GM23338 (cell line): ENCODE measurements at regions not wholly inside any gene's neighbourhood (a gene's known extent, or its start where the extent isn't known, plus 50 kb on each side); places are given as distances from the start of the nearest gene placed in this dataset.

Experiments
- ATAC-seq: fragments of 200-7000 bp; cut with Tn5 transposase; 3 replicates; pipeline ENCODE4 v1.9.1; 2020
- DNase-seq: peaks from one replicate; pipeline ENCODE4 v3.0.0-alpha.2; 2015; ENCODE audit warnings: low spot score
- H2AFZ ChIP-seq: fragments of 200-600 bp; sonication (generic); 2 replicates; pipeline ENCODE4 v1.8.0; 2016; ENCODE audit warnings: antibody characterized with exemption, mild to moderate bottlenecking, moderate library complexity
- H3F3A ChIP-seq: fragments of 200-600 bp; sonication (generic); replicated peaks from 2 replicates; pipeline ENCODE4 v1.8.0; 2017; ENCODE audit warnings: antibody characterized with exemption, mixed run types, low read depth
- H3K27ac ChIP-seq: fragments of 200-600 bp; sonication (generic); 2 replicates; pipeline ENCODE4 v1.6.1; 2016; ENCODE audit warnings: low read depth
- H3K27me3 ChIP-seq: fragments of 200-600 bp; sonication (generic); 2 replicates; pipeline ENCODE4 v1.8.0; 2016; ENCODE audit warnings: mild to moderate bottlenecking, mixed run types, moderate library complexity; ENCODE audit not compliant: insufficient read depth
- H3K36me3 ChIP-seq: fragments of 200-600 bp; sonication (generic); 2 replicates; pipeline ENCODE4 v1.8.0; 2016; ENCODE audit warnings: mild to moderate bottlenecking; ENCODE audit not compliant: insufficient read depth
- H3K4me1 ChIP-seq: fragments of 200-600 bp; sonication (generic); 2 replicates; pipeline ENCODE4 v1.8.0; 2016; ENCODE audit warnings: mild to moderate bottlenecking, moderate library complexity; ENCODE audit not compliant: insufficient read depth
- H3K4me2 ChIP-seq: fragments of 200-600 bp; sonication (generic); 2 replicates; pipeline ENCODE4 v1.7.1; 2017; ENCODE audit warnings: mixed run types
- H3K4me3 ChIP-seq: fragments of 200-600 bp; sonication (generic); 2 replicates; pipeline ENCODE4 v1.6.1; 2016; ENCODE audit warnings: mixed run types
- H3K79me2 ChIP-seq: fragments of 200-600 bp; sonication (generic); replicated peaks from 2 replicates; pipeline ENCODE4 v1.8.0; 2017; ENCODE audit warnings: mild to moderate bottlenecking; ENCODE audit not compliant: insufficient read depth
- H3K9me2 ChIP-seq: fragments of 200-600 bp; sonication (generic); 2 replicates; pipeline ENCODE4 v1.8.0; 2017; ENCODE audit not compliant: insufficient read depth
- H4K20me1 ChIP-seq: fragments of 200-600 bp; sonication (generic); replicated peaks from 2 replicates; pipeline ENCODE4 v1.8.0; 2017; ENCODE audit warnings: mild to moderate bottlenecking; ENCODE audit not compliant: insufficient read depth
- H3K27ac Mint-ChIP-seq: 2 replicates; pipeline ENCODE4 v1.8.0; 2020; ENCODE audit warnings: inconsistent platforms, mild to moderate bottlenecking, moderate library complexity, mixed read lengths
- H3K27me3 Mint-ChIP-seq: 3 replicates; pipeline ENCODE4 v1.8.0; 2022; ENCODE audit warnings: low read depth, mild to moderate bottlenecking, moderate library complexity, mixed read lengths, inconsistent platforms; ENCODE audit not compliant: insufficient read depth, poor library complexity
- H3K36me3 Mint-ChIP-seq: 3 replicates; pipeline ENCODE4 v1.8.0; 2021; ENCODE audit warnings: low read depth, mild to moderate bottlenecking, inconsistent platforms, moderate library complexity, mixed read lengths
- H3K4me1 Mint-ChIP-seq: 3 replicates; pipeline ENCODE4 v1.8.0; 2020; ENCODE audit warnings: mild to moderate bottlenecking, inconsistent platforms, mixed read lengths
- H3K4me3 Mint-ChIP-seq: 3 replicates; pipeline ENCODE4 v1.8.0; 2021; ENCODE audit warnings: moderate library complexity, mild to moderate bottlenecking, inconsistent platforms, mixed read lengths
- H3K9me3 Mint-ChIP-seq: 3 replicates; pipeline ENCODE4 v1.8.0; 2020; ENCODE audit warnings: moderate library complexity, mild to moderate bottlenecking, inconsistent platforms, mixed read lengths
- CREB1 ChIP-seq: fragments of 250-450 bp; sonication (Bioruptor Pico); IDR thresholded peaks from 2 replicates; pipeline ENCODE4 v1.5.0; 2020; ENCODE audit warnings: low read depth, mild to moderate bottlenecking, moderate library complexity
- EZH2phosphoT487 ChIP-seq: fragments of 200-600 bp; sonication (generic); IDR thresholded peaks from one replicate; pipeline ENCODE4 v1.8.1; 2018; ENCODE audit warnings: antibody characterized with exemption; ENCODE audit not compliant: unreplicated experiment
- JUNB ChIP-seq: IDR thresholded peaks from one replicate; pipeline ENCODE4 v1.6.1; 2016; ENCODE audit warnings: antibody characterized with exemption; ENCODE audit not compliant: unreplicated experiment
- NANOG ChIP-seq: IDR thresholded peaks from 2 replicates; pipeline ENCODE4 v1.6.1; 2016; ENCODE audit warnings: antibody characterized with exemption, borderline replicate concordance
- POLR2AphosphoS5 ChIP-seq: IDR thresholded peaks from 2 replicates; pipeline ENCODE4 v1.6.1; 2016; ENCODE audit warnings: antibody characterized with exemption, low read depth
- STAT1 ChIP-seq: IDR thresholded peaks from one replicate; pipeline ENCODE4 v1.6.1; 2016; ENCODE audit warnings: antibody characterized with exemption; ENCODE audit not compliant: unreplicated experiment
- ZNF114 ChIP-seq: fragments of 250-450 bp; sonication (Bioruptor Pico); IDR thresholded peaks from 2 replicates; pipeline ENCODE4 v1.5.0; 2020; ENCODE audit warnings: mild to moderate bottlenecking, moderate library complexity
- TF ChIP-seq, protein P1 (sequence below): fragments of 250-450 bp; sonication (Bioruptor Pico); IDR thresholded peaks from 2 replicates; pipeline ENCODE4 v1.5.0; 2020; ENCODE audit warnings: mild to moderate bottlenecking, moderate library complexity
- TF ChIP-seq, protein P2 (sequence below): IDR thresholded peaks from 2 replicates; pipeline ENCODE4 v1.6.1; 2016; ENCODE audit warnings: antibody characterized with exemption
- TF ChIP-seq, protein P3 (sequence below), 2 experiments: fragments of 200-600 bp in 1 of 2; sonication (generic) in 1 of 2; conservative IDR thresholded peaks; 2 replicates each; pipeline versions ENCODE4 v1.5.1 to v1.6.1; 2016 to 2017; ENCODE audit warnings: antibody characterized with exemption in 2 of 2, low read depth in 2 of 2, mild to moderate bottlenecking in 2 of 2, moderate library complexity in 1 of 2
- TF ChIP-seq, protein P4 (sequence below): IDR thresholded peaks from one replicate; pipeline ENCODE4 v1.6.1; 2018; ENCODE audit warnings: antibody characterized with exemption; ENCODE audit not compliant: unreplicated experiment

DNA sequence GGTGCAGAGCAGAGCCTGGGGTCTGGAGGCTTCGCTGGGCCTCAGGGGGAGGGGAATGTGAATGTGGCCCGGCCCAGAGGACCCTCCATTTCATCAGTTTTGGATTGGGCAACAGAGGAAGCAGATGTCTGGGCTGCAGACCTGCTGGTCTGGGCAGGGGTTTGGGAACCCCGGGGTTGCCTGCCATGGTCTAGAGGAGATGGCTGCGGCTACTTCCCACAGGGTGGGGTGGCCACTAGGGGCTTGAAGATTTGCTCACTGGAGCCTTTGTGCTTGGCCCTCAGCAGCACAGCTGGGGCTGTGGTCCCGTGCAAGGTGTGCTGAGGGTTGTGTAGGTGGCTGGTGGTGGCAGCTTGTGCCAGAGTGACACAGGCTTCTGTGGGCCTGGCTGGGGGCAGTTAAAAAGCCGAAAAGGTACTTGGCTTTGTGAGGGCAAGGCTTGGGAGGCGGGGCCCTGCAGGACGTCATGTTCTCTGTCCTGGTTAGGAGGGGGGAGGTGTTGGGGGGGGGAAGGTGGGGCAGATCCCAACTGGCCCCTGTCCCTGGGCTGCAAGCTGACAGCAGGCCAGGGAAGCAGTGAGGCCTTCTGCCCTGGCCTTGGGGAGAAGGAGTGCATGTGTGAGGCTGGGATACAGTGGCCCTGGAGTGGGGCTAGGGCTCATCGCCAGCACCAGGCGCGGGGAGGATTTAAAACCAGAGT lies 98.0 kb downstream of the KPNA2 start (continued):
- TF ChIP-seq, protein P1, sequence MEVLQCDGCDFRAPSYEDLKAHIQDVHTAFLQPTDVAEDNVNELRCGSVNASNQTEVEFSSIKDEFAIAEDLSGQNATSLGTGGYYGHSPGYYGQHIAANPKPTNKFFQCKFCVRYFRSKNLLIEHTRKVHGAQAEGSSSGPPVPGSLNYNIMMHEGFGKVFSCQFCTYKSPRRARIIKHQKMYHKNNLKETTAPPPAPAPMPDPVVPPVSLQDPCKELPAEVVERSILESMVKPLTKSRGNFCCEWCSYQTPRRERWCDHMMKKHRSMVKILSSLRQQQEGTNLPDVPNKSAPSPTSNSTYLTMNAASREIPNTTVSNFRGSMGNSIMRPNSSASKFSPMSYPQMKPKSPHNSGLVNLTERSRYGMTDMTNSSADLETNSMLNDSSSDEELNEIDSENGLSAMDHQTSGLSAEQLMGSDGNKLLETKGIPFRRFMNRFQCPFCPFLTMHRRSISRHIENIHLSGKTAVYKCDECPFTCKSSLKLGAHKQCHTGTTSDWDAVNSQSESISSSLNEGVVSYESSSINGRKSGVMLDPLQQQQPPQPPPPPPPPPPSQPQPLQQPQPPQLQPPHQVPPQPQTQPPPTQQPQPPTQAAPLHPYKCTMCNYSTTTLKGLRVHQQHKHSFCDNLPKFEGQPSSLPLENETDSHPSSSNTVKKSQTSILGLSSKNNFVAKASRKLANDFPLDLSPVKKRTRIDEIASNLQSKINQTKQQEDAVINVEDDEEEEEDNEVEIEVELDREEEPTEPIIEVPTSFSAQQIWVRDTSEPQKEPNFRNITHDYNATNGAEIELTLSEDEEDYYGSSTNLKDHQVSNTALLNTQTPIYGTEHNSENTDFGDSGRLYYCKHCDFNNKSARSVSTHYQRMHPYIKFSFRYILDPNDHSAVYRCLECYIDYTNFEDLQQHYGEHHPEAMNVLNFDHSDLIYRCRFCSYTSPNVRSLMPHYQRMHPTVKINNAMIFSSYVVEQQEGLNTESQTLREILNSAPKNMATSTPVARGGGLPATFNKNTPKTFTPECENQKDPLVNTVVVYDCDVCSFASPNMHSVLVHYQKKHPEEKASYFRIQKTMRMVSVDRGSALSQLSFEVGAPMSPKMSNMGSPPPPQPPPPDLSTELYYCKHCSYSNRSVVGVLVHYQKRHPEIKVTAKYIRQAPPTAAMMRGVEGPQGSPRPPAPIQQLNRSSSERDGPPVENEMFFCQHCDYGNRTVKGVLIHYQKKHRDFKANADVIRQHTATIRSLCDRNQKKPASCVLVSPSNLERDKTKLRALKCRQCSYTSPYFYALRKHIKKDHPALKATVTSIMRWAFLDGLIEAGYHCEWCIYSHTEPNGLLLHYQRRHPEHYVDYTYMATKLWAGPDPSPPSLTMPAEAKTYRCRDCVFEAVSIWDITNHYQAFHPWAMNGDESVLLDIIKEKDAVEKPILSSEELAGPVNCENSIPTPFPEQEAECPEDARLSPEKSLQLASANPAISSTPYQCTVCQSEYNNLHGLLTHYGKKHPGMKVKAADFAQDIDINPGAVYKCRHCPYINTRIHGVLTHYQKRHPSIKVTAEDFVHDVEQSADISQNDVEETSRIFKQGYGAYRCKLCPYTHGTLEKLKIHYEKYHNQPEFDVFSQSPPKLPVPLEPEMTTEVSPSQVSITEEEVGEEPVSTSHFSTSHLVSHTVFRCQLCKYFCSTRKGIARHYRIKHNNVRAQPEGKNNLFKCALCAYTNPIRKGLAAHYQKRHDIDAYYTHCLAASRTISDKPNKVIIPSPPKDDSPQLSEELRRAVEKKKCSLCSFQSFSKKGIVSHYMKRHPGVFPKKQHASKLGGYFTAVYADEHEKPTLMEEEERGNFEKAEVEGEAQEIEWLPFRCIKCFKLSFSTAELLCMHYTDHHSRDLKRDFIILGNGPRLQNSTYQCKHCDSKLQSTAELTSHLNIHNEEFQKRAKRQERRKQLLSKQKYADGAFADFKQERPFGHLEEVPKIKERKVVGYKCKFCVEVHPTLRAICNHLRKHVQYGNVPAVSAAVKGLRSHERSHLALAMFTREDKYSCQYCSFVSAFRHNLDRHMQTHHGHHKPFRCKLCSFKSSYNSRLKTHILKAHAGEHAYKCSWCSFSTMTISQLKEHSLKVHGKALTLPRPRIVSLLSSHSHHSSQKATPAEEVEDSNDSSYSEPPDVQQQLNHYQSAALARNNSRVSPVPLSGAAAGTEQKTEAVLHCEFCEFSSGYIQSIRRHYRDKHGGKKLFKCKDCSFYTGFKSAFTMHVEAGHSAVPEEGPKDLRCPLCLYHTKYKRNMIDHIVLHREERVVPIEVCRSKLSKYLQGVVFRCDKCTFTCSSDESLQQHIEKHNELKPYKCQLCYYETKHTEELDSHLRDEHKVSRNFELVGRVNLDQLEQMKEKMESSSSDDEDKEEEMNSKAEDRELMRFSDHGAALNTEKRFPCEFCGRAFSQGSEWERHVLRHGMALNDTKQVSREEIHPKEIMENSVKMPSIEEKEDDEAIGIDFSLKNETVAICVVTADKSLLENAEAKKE (CRISPR knock-in tag), result 0 out of 2 replicates have a peak, but pooled peaks have one; percentile 20
- TF ChIP-seq CREB1 (no peak), STAT1 (no peak), ZNF114 (CRISPR knock-in tag) (no peak), JUNB (no peak), EZH2phosphoT487 (no peak)
- TF ChIP-seq, protein P2, sequence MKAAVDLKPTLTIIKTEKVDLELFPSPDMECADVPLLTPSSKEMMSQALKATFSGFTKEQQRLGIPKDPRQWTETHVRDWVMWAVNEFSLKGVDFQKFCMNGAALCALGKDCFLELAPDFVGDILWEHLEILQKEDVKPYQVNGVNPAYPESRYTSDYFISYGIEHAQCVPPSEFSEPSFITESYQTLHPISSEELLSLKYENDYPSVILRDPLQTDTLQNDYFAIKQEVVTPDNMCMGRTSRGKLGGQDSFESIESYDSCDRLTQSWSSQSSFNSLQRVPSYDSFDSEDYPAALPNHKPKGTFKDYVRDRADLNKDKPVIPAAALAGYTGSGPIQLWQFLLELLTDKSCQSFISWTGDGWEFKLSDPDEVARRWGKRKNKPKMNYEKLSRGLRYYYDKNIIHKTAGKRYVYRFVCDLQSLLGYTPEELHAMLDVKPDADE, result no peak

DNA sequence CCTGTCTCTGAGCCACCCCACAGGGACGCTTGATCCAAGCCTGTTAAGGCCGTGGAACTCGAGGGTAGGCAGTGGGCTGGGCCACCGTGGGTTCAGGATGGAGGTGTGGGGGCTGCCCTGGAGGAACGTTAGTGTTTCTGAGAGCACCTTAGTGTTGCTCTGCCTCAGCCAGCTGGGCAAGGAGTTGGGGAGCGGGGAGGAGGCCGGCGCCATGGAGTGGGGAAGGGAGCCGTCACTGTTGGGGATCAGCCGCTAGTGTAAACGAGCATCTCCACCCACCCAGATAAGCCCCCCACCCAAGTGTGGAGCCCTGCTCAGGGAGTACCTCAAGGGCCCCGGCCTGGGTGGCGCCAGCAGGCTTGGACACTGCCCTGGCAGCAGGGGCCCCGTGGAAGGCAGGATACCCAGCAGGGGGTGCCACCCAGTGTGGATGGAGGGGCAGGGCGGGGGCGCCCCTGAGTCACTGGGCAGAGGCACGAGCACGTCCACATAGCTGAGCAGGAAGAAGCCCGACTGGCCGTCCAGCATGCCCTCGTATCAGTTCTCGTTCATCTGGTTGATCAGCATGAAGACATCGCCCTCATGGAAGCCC lies 98.6 kb downstream of the KPNA2 start:
- Histone ChIP-seq H4K20me1 (no peaks in the 10 kb centered on the region), H2AFZ (no peak overlapping the region), H3K4me1 (no peaks in the 10 kb centered on the region), H3K27me3 (no peaks in the 10 kb centered on the region), H3K4me3 (no peak overlapping the region), H3K36me3 (no peaks in the 10 kb centered on the region), H3K27ac (no peak overlapping the region), H3K4me2 (no peak overlapping the region), H3F3A (no peaks in the 10 kb centered on the region), H3K79me2 (no peaks in the 10 kb centered on the region), H3K9me2 (no peaks in the 10 kb centered on the region)
- peaks cover 7% of the 10 kb centered on the region for H3K27me3 Mint-ChIP-seq
- H3K36me3 Mint-ChIP-seq, result no peaks in the 10 kb centered on the region
- TF ChIP-seq POLR2AphosphoS5, result no peak
- TF ChIP-seq, protein P3, sequence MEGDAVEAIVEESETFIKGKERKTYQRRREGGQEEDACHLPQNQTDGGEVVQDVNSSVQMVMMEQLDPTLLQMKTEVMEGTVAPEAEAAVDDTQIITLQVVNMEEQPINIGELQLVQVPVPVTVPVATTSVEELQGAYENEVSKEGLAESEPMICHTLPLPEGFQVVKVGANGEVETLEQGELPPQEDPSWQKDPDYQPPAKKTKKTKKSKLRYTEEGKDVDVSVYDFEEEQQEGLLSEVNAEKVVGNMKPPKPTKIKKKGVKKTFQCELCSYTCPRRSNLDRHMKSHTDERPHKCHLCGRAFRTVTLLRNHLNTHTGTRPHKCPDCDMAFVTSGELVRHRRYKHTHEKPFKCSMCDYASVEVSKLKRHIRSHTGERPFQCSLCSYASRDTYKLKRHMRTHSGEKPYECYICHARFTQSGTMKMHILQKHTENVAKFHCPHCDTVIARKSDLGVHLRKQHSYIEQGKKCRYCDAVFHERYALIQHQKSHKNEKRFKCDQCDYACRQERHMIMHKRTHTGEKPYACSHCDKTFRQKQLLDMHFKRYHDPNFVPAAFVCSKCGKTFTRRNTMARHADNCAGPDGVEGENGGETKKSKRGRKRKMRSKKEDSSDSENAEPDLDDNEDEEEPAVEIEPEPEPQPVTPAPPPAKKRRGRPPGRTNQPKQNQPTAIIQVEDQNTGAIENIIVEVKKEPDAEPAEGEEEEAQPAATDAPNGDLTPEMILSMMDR (conservative IDR thresholded peaks at IDR 0.05; ENCODE audit: low read depth in 2 of 2), result no peak
- TF ChIP-seq ZNF114 (CRISPR knock-in tag), result no peak
- TF ChIP-seq, protein P4, sequence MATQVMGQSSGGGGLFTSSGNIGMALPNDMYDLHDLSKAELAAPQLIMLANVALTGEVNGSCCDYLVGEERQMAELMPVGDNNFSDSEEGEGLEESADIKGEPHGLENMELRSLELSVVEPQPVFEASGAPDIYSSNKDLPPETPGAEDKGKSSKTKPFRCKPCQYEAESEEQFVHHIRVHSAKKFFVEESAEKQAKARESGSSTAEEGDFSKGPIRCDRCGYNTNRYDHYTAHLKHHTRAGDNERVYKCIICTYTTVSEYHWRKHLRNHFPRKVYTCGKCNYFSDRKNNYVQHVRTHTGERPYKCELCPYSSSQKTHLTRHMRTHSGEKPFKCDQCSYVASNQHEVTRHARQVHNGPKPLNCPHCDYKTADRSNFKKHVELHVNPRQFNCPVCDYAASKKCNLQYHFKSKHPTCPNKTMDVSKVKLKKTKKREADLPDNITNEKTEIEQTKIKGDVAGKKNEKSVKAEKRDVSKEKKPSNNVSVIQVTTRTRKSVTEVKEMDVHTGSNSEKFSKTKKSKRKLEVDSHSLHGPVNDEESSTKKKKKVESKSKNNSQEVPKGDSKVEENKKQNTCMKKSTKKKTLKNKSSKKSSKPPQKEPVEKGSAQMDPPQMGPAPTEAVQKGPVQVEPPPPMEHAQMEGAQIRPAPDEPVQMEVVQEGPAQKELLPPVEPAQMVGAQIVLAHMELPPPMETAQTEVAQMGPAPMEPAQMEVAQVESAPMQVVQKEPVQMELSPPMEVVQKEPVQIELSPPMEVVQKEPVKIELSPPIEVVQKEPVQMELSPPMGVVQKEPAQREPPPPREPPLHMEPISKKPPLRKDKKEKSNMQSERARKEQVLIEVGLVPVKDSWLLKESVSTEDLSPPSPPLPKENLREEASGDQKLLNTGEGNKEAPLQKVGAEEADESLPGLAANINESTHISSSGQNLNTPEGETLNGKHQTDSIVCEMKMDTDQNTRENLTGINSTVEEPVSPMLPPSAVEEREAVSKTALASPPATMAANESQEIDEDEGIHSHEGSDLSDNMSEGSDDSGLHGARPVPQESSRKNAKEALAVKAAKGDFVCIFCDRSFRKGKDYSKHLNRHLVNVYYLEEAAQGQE, result no peak
- no peak for TF ChIP-seq NANOG
- no peaks in the 10 kb centered on the region for H3K9me3 Mint-ChIP-seq
- ATAC-seq, result no peak
- DNase-seq, result no peak
- no peak overlapping the region for H3K27ac Mint-ChIP-seq
- peaks cover 6% of the 10 kb centered on the region; the same call in 2 of the 3 replicates for H3K4me1 Mint-ChIP-seq
- H3K4me3 Mint-ChIP-seq, result no peak overlapping the region
